ENCODE measurements at regions not wholly inside any gene's neighbourhood (a gene's known extent, or its start where the extent isn't known, plus 50 kb on each side); places are given as distances from the start of the nearest gene placed in this dataset.

GRCh38 chrX:55163171-55163570 lies 57.0 kb upstream of the PAGE5 start:
- TF ChIP-seq POLR2A (IDR thresholded peaks at IDR 0.05) (no peak), CTCF (IDR thresholded peaks at IDR 0.05) (no peak)
